Esophagus squamous epithelium (tissue), 4 donors: ENCODE measurements at regions not wholly inside any gene's neighbourhood (a gene's known extent, or its start where the extent isn't known, plus 50 kb on each side); places are given as distances from the start of the nearest gene placed in this dataset.

ENCODE experiments used
- CTCF ChIP-seq, 6 experiments: fragments of 450-650 bp in 4 of 6; fragments of 200-600 bp in 2 of 6; sonication (generic) in 2 of 6; IDR thresholded peaks; one replicate each; pipeline ENCODE4 v1.5.1; 2016 to 2019; ENCODE audit warnings: antibody characterized with exemption in 6 of 6, mild to moderate bottlenecking in 4 of 6, moderate library complexity in 4 of 6
- POLR2A ChIP-seq, 4 donors: fragments of 450-650 bp; IDR thresholded peaks; one replicate each; pipeline ENCODE4 v1.6.1; 2017; ENCODE audit warnings: antibody characterized with exemption in 4 of 4, mild to moderate bottlenecking in 4 of 4, moderate library complexity in 3 of 4

DNA sequence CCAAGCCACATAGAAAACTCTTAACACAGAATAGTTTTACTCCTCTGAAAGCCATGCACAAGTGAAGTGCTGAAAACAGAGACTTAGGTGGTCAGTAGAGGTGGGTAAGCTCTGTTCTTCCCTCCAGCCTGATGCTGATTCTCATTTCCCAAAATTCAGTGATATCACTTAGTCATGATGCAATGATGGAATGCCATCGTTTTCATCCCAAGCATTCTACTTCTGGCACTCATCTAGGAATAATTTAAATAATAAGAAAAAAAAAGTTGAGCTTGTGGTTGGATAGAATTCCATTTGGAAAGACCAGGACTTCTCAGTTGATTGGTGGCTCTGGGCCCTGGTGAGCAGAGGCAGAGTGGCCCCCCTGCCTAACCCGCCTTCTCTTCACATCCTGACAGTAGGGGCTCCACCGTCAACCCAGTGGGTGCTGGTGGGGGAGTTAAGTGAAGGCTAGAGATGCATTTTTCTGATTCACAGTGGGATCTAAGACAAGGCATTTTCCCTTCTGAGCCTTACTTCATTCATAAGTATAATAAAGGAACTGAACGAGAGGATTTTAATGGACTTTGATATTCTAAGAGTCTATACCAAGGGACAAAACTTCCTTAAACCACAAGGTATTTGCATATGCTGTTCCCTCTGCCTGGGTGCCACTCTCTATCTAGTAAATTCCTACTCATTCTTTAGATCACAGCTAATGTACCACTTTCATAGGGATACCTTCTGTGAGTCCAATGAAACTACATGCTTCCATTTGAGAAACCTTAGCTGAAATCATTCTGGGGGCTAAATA, 310.3 kb upstream of the DYNLRB2 start:
- TF ChIP-seq CTCF (IDR thresholded peaks at IDR 0.05) (no peak), POLR2A (IDR thresholded peaks at IDR 0.05) (no peak)
